HG03558 (cell line): ENCODE measurements at regions not wholly inside any gene's neighbourhood (a gene's known extent, or its start where the extent isn't known, plus 50 kb on each side); places are given as distances from the start of the nearest gene placed in this dataset.

ENCODE experiments used
- ATAC-seq: cut with Tn5 transposase; IDR thresholded peaks from one replicate; pipeline ENCODE4 v1.9.1; 2021; ENCODE audit warnings: moderate number of reproducible peaks; ENCODE audit not compliant: unreplicated experiment; ENCODE audit errors: extremely low read depth

DNA sequence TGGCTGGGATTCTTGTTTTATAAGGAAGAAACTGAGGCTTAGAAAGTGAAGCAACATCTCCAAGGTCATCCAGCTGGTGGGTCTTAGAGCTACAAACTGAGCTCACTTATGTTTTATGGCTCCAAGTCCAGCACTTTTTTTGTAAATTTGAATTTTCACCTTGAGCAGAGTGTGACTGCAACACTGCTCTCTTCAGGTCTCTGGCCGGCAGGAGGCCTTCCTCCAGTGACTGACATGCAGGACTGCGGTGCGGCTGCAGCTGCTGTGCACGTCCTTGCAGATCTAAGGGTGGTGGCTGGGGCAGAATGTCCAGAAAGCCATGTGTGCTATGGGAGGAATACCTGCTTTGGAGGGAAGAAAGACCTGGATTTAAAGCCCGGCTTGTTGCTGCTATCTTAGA lies 284.2 kb upstream of the POU3F1 start:
- ATAC-seq: no peak

DNA sequence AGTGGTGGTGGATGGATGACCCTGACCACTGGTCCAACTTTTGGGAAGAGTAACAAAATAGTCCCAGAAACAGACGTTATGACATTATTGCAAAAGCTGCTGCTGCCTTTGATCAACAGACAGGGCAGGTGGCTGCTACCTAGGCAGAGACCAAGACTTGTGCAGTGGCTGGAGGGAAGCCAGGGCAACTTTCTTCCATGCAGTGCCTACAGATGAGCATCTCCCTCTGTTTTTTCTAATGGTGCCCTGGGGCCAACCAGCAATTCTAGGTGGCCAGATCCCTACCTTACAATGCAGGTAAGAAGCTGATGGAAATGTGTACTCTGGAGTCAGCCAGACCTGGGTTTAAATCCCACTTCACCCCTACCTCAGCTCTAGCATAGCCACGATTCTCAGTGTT lies 283.1 kb upstream of the POU3F1 start:
- no peak for ATAC-seq

DNA sequence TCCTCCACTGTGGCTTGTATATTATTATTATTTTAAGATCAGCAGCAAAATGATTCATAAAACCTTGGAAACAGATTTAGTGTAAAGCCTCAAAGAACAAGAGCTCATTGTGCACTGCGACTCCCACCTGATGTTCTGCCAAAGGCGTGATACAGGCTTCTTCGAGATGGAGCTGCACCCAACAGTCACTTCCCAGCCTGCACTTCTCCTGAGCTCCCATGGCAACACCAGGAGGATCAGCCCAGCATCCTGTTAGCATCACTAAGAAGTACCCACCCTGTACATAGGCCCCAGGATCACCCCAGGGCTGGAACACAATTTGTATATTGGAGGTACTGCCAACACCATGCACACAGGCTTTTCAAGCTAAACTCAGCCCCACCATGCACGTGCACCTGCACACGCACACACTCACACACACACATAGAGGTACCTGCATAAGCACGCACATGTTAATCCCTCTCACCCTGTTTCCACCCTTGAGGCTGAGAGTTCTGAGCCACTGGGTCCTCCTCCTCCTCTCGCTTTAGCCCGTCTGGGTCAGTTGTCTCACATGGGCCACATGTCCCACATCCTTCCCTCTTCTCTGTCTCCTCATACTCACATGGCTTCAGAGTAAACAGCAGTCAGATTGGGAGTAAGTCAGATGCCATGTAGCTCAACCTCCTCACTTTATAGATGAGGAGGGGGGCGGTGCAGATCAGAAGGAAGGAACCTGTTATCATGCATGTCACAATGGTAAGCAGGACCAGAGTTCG lies 281.9 kb upstream of the POU3F1 start:
- ATAC-seq: no peak

DNA sequence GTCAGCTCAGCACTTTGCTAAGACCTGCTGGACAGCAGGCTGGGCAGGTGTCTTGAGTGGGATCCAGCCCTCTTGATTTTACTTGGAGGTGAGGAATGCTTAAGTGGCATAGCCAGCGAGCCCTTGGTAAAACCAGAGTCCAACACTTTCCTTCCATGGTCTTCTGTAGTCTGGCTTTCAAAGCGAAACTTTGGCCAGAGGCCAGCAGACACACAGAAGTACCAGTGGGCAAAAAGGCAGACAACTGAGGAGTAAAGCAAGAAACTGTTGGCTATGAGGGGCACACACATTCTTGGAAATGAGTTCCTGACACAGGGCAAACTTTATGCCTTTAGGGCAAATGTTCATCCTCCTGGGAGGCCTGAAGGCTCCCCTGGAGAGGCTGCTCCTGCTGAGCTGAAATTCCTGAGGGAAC lies 281.0 kb upstream of the POU3F1 start:
- no peak for ATAC-seq

DNA sequence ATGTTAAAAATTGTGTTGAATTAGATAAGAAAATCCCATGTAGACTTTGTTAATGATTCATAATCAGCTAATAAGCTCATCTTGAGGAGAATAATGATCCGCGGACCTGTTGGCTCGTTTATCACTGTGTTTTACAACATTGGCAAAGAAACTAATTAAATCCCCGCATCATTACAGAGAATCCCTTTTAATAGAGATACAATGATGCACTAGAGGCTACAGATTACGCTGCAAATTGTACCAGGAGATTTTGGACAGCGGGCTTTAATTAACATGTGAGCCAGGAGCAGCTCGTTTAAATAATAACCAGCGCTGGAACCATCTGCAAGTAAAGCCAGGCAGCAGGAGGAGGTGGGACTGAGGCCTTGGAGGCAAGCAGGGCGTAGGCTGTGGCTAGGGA lies 280.3 kb upstream of the POU3F1 start:
- no peak for ATAC-seq

DNA sequence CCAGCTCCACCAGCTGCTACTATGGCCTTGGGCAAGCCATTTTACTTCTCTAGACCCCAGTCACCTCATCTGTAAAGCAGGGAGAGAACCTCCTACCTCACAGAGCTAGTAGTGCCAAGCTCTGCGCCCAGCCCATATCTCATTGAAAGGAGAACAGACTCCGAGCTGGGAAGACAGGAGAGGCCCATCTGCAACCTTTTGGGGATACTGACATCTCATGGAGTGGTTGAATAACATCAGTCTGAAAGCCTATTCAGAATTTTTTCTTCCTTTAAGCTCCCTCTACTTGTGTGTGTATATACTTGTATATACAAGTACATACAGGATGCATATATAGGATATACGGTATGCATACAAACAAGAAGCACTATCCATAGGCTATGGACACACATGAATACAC lies 279.5 kb upstream of the POU3F1 start:
- ATAC-seq: no peak

DNA sequence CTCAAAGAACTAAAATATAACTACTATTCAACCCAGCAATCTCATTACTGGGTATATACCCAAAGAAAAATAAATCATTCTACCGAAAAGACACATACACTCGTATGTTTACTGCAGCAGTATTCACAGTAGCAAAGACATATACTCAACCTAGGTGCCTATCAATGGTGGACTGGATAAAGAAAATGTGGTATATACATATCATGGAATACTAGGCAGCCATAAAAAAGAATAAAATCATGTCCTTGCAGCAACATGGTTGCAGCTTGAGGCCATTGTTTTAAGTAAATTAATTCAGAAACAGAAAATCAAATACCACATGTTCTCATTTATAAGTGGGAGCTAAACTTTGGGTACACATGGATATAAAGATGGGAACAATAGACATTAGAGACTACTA lies 266.2 kb upstream of the POU3F1 start:
- no peak for ATAC-seq

DNA sequence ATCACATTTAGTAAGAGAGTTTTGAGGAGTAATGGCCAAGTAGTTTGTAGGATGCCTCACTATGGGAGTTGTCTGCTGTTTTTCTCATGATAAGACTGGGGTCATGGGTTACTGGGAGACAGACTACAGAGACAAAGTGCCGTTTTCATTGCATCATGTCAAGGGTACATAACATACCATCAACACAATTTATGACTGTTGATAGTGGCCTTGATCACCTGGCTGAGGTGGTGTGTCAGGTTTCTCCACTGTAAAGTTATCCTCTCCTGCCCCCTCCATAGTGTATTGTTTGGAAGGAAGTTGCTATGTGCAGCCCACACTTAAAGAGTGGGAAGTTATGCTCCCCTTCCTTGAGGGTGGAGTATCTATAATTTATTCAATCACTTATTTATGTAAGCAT lies 263.5 kb upstream of the POU3F1 start:
- ATAC-seq: no peak

DNA sequence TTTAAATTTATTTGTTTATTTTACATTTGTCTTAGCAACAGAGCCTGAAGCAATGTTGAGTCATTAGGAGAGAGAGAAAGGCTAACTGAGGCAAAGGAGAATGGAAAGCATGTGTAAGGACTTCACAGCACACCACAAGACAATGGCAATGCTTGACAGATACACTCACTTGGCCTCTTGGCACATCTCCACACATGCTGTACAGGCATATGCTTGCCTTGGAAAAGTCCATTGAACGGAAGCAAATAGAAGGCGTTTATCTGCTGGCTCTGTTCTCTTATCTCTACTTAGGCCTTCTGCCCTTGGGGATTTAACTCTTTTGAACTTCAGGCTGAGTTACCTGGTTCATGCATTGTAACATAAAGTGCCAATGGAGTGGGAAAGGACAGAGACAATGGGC lies 262.2 kb upstream of the POU3F1 start:
- ATAC-seq: no peak

DNA sequence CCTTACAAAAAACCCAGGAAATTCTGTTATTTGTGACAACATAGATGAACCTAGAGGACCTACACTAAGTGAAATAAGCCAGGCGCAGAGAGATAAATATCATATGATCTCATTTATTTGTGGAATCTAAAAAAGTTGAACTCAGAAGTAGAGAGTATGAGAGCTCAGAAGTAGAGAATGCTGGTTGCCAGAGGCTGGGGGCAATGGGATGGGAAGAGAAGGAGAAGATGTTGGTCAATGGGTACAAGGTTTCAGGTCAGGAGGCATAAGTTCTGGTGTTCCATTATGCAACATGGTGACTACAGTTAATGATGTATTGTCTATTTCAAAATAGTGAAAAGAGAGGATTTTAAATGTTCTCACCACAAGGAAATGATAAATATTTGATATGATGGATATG lies 259.1 kb upstream of the POU3F1 start:
- no peak for ATAC-seq

DNA sequence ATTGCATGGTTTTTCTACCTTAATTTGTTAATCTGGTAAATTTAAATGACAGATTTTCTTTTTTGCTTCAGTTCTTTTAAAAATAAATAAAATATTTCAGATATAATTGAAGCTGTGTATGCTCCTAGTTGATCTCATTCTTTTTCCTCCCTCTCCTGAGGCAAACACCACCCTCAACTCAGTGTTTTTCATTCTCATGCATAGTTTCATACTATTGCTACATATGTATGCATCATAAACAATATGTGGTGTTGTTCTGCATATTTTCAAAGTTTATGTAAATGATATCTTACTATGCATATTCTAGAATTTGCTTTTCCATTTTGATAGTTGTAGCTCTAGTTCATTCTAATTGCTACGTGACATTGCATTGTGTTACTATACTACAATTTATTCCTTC lies 257.2 kb upstream of the POU3F1 start:
- ATAC-seq: no peak

DNA sequence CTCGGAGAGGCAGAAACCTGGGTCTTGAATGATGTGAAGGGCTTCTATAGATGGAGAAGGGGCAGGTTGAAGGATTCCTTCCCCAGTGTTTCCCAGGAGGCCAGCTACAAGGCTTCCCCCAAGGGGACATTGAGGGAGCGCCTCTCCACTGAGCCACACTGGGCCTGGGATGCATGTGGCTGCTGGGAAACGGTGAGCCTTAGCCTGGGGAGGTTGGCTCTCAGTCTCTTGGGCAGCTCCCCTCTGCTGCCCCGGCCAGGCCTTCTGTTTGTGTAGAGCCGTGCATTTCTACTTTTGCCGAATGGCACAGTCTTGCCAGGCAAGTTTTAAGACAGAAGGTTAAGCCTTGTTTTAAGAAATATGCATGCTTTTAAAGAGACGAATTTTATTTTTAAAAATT lies 254.4 kb upstream of the POU3F1 start:
- no peak for ATAC-seq

DNA sequence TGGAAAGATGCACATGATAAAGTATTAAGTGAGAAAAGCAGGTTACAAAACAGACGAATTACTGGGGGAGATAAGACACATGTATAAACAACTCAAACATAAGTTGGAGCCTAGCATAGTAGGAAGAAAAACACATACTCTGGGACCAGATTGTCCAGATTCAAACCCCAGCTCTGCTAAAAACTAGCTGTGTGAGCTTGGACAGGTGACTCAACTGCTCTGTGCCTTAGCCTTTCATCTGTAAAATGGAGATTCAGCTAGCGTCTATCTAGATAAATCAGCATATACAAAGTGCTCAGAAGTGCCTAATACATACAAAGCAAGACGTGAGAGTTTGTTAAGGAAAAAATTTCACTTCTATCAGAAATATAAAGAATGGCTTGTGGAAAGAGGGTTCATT lies 254.0 kb upstream of the POU3F1 start:
- ATAC-seq: no peak

DNA sequence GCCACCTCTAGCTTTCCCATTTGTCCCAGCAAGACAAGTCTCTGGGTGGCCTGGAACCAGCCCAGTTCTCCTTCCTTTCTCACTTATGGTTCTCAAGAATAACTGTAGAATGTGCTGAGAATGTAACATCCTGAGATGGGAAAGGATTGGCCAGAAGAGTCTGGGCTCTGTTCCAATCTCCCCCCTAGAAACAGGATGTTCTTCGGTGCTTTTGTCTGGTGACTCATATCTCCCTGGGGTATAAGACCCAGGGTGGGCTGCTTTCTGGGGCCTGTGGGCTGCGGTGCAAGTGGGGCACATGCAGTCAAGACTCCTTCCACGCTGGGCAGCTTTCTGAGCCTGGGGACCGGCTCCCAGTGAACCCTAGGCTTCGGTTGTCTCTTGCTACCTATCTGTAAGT lies 251.2 kb upstream of the POU3F1 start:
- ATAC-seq: no peak

DNA sequence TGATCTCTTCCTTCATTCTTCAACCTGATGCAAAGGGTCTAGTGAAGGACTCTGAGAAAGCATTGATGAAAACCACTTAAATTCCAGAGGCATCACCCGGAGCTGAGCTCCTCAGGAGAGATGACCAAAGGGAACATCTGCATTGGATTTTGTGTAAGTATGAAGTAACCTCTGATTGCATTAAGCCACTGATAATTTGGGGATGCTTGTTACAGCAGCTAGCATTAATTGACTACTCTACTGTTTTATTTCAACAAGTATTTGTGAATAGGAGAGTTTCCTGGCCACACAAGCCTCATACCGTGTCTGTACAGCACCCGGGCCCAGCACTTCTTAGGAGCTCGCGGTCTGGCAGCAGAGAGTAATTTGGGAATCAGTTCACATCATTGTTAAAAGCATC lies 250.7 kb upstream of the POU3F1 start:
- no peak for ATAC-seq

DNA sequence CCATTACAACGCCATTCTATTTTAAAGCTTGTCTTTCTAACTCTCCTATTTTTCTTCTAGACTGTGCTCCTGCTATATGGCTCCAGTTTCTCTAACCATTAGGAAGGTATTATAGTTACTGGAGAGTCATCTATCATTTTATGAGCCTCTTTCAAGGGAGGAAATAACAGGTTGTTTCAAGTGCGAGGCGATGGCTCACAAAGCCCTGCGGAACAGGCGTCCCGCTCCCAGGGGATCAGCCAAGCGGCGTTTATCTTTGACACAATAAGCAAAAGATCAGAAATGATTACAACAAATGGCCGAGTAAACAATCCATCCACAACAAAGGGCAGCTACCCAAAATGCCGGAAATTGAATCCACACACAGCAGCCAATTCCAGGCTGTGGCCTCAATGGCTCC lies 249.5 kb upstream of the POU3F1 start:
- no peak for ATAC-seq

DNA sequence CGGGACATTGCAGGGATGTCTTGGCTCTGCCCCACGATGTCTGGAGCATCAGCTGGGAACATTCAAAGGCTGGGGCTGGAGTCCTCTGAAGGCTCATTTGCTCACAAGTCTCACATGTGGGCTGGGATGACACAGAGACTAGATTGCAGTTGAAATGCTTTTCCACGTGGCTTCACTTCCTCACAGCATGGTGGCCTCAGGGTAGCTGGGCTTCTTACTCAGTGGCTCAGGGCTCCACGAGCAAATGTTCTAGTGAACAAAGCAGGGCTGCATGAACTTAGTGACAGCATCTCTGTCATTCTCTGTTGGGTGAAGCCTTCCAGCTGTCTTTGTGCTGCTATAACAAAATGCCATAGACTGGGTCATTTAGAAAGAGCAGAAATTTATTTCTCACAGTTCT lies 247.0 kb upstream of the POU3F1 start:
- ATAC-seq: no peak

DNA sequence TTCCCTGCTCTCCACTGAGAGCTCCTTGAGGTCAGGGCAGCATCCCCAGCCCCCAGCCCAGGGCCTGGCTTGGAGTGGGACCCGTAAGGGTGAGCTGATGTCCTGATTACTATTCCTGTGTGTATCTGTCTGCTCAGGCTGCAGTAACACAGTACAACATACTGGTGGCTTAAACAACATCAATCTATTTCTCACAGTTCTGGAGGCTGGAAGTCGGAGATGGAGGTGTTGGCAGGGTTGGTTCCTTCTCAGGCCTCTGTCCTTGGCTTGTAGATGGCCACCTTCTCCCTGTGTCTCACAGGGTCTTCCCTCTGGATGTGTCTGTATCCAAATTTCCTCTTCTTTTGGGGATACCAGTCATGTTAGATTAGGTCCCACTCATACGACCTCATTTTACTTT lies 246.4 kb upstream of the POU3F1 start:
- ATAC-seq: no peak

DNA sequence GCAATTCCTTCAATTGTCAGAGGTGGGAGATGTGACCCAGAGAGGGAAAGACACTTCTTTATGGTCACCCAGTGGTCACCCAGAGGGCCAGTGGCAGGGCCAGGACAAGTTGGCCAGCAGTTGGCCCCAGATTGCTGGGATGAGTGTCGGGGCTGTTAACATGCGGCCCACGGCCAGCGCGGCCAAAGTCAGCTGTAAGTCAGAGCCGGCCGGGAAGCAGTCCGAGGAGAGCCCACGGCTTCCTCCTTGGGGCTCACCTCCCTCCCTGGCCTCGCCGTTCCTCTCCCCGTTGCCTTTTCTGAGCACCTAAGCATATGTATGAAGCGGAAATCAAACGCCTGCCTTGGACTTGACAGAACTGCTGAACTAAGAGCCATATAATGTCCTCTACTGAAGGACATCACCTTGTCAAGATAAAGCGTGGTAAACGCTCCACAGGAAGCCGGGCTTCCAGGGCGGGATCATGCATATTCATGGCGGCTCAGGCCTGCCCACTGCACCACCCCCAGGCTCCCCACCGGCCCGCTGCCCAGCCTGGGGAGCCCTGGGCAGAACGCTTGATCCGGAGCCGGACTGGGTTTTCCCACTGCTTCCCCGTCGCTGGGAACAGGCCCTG lies 245.4 kb upstream of the POU3F1 start:
- ATAC-seq: no peak

DNA sequence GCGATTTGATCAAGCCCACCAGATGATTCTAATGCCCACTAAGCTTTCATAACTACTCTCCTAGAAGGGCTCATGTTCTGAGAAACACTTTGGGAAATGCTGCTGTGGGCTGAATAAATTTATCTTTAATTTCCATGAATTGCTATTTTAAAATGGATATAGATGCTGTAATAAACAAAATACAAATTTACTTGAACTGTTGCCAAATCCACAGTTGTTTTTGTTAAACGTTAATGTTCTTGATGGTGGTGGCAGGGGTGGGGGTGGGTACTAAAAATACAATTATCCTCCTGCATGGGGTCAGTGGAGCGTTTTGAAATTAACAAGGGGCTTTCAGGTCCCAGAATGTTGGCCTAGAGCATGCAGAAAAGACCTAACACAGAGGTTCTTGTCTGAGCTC lies 244.7 kb upstream of the POU3F1 start:
- no peak for ATAC-seq

DNA sequence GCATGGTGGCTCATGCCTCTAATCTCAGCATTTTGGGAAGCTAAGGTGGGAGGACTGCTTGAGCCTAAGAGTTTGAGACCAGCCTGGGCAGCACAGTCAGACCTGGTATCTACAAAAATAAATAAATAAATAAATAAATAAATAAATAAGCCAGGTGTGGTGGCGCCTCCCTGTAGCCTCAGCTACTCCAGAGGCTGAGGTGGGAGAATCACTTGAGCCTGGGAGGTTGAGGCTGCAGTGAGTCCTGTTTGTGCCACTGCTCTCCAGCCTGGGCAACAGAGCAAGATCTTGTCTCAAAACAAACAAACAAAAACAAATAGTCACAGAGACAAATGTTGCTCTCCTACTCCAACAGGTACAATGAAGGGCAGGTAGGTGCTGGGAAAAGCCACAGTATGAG lies 242.4 kb upstream of the POU3F1 start:
- no peak for ATAC-seq

DNA sequence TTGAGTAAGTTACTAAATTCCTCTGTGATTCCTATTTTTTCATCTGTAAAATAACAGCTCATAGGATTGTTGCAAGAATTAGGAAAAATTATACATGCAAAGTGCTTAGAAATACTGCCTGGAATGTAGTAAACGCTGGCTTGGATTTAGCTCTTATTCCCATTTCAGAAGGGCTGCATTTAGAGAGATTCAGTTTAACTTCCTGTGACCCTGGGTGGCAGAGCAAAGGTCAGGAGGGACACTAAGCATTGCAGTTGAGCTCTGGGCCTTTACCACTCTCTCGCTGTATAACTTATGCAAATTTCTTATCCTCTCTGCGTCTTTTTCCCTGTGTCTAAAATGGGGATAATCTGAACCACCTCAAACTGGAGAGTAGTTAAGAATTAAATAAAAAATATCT lies 241.0 kb upstream of the POU3F1 start:
- no peak for ATAC-seq
